Liver (tissue), 8 donors: ENCODE measurements at regions not wholly inside any gene's neighbourhood (a gene's known extent, or its start where the extent isn't known, plus 50 kb on each side); places are given as distances from the start of the nearest gene placed in this dataset.

Source experiments
- DNase-seq: peaks from one replicate; pipeline ENCODE4 v3.0.0-alpha.2; 2017; ENCODE audit warnings: low spot score
- H3K27ac ChIP-seq, 2 donors: one replicate each; pipeline ENCODE4 v1.7.0; 2013; ENCODE audit warnings: inconsistent platforms in 2 of 2, low read length in 2 of 2, control low read depth in 1 of 2, low read depth in 1 of 2, mild to moderate bottlenecking in 1 of 2
- H3K27me3 ChIP-seq, 4 donors: one replicate each; pipeline versions ENCODE4 v1.6.1 to v1.7.0; 2013; ENCODE audit warnings: low read length in 3 of 4, inconsistent platforms in 1 of 4, mild to moderate bottlenecking in 1 of 4, moderate library complexity in 1 of 4; ENCODE audit not compliant: control insufficient read depth in 4 of 4, insufficient read depth in 4 of 4
- H3K36me3 ChIP-seq, 4 donors: one replicate each; pipeline versions ENCODE4 v1.6.1 to v1.7.0; 2013; ENCODE audit warnings: low read length in 3 of 4, mild to moderate bottlenecking in 3 of 4, low read depth in 1 of 4, moderate library complexity in 1 of 4; ENCODE audit not compliant: control insufficient read depth in 4 of 4, insufficient read depth in 3 of 4
- H3K4me1 ChIP-seq, 4 donors: one replicate each; pipeline versions ENCODE4 v1.6.1 to v1.7.0; 2013; ENCODE audit warnings: low read length in 3 of 4, mild to moderate bottlenecking in 3 of 4, moderate library complexity in 1 of 4; ENCODE audit not compliant: control insufficient read depth in 4 of 4, insufficient read depth in 4 of 4
- H3K4me3 ChIP-seq, 3 donors: one replicate each; pipeline versions ENCODE4 v1.6.1 to v1.7.0; 2013; ENCODE audit warnings: low read length in 3 of 3, control low read depth in 1 of 3, low read depth in 1 of 3, mild to moderate bottlenecking in 1 of 3
- H3K9ac ChIP-seq, 2 donors: one replicate each; pipeline ENCODE4 v1.7.0; 2013; ENCODE audit warnings: low read length in 2 of 2, mild to moderate bottlenecking in 2 of 2, moderate library complexity in 2 of 2, control low read depth in 1 of 2, low read depth in 1 of 2
- H3K9me3 ChIP-seq, 4 donors: one replicate each; pipeline versions ENCODE4 v1.6.1 to v1.7.0; 2013; ENCODE audit warnings: low read length in 3 of 4; ENCODE audit not compliant: control insufficient read depth in 4 of 4
- ATF3 ChIP-seq: IDR thresholded peaks from 2 replicates; pipeline ENCODE4 v1.6.1; 2016; ENCODE audit warnings: antibody characterized with exemption
- CTCF ChIP-seq: fragments of 150-350 bp; IDR thresholded peaks from 2 replicates; pipeline ENCODE4 v1.5.1; 2017; ENCODE audit warnings: improper control_type of control experiment, low read depth, low read length; ENCODE audit not compliant: missing input control
- EGR1 ChIP-seq, 2 donors: IDR thresholded peaks; 2 replicates each; pipeline ENCODE4 v1.6.1; 2016 to 2018; ENCODE audit warnings: antibody characterized with exemption in 2 of 2, low read depth in 2 of 2
- FOXA1 ChIP-seq: IDR thresholded peaks from 2 replicates; pipeline ENCODE4 v1.6.1; 2016; ENCODE audit warnings: antibody characterized with exemption
- FOXA2 ChIP-seq: IDR thresholded peaks from 2 replicates; pipeline ENCODE4 v1.6.1; 2016; ENCODE audit warnings: antibody characterized with exemption
- GABPA ChIP-seq, 2 donors: IDR thresholded peaks in 1 of 2; conservative IDR thresholded peaks in 1 of 2; 2 replicates each; pipeline ENCODE4 v1.6.1; 2016; ENCODE audit warnings: antibody characterized with exemption in 2 of 2, mild to moderate bottlenecking in 1 of 2, moderate library complexity in 1 of 2
- HNF4A ChIP-seq, 2 donors: conservative IDR thresholded peaks; 2 replicates each; pipeline ENCODE4 v1.6.1; 2016; ENCODE audit warnings: antibody characterized with exemption in 2 of 2, mild to moderate bottlenecking in 2 of 2
- HNF4G ChIP-seq: IDR thresholded peaks from 2 replicates; pipeline ENCODE4 v1.6.1; 2016; ENCODE audit warnings: antibody characterized with exemption
- JUND ChIP-seq, 2 donors: IDR thresholded peaks; 2 replicates each; pipeline ENCODE4 v1.6.1; 2016; ENCODE audit warnings: antibody characterized with exemption in 2 of 2
- NR2F2 ChIP-seq: IDR thresholded peaks from 2 replicates; pipeline ENCODE4 v1.6.1; 2016; ENCODE audit warnings: antibody characterized with exemption
- RAD21 ChIP-seq, 2 donors: IDR thresholded peaks; 2 replicates each; pipeline ENCODE4 v1.6.1; 2016; ENCODE audit warnings: antibody characterized with exemption in 2 of 2, mild to moderate bottlenecking in 2 of 2
- RXRA ChIP-seq, 2 donors: IDR thresholded peaks; 2 replicates each; pipeline ENCODE4 v1.6.1; 2017 to 2018; ENCODE audit warnings: antibody characterized with exemption in 2 of 2, mild to moderate bottlenecking in 1 of 2
- SP1 ChIP-seq: IDR thresholded peaks from 2 replicates; pipeline ENCODE4 v1.6.1; 2018; ENCODE audit warnings: antibody characterized with exemption, mild to moderate bottlenecking
- TAF1 ChIP-seq: conservative IDR thresholded peaks from 2 replicates; pipeline ENCODE4 v1.6.1; 2016; ENCODE audit warnings: antibody characterized with exemption, mild to moderate bottlenecking
- YY1 ChIP-seq: IDR thresholded peaks from 2 replicates; pipeline ENCODE4 v1.6.1; 2016; ENCODE audit warnings: antibody characterized with exemption, mild to moderate bottlenecking
- WGBS: extraction: QIAGEN DNeasy Blood & Tissue Kit; methylation state at CpG from one replicate; pipeline ENCODE4 v1.1.7; 2013; 5-methylcytosine and 5-hydroxymethylcytosine counted together
- TF ChIP-seq, protein P1 (sequence below): IDR thresholded peaks from 2 replicates; pipeline ENCODE4 v1.6.1; 2016; ENCODE audit warnings: antibody characterized with exemption, mild to moderate bottlenecking
- TF ChIP-seq, protein P2 (sequence below): IDR thresholded peaks from 2 replicates; pipeline ENCODE4 v1.6.1; 2016; ENCODE audit warnings: antibody characterized with exemption
- TF ChIP-seq, protein P3 (sequence below): IDR thresholded peaks from 2 replicates; pipeline ENCODE4 v1.6.1; 2016; ENCODE audit warnings: antibody characterized with exemption
- donor health status: healthy.
- donor health status: healthy.
- donor health status: healthy.
- donor health status: healthy.
- donor health status: healthy.

GRCh38 chr14:79997509-79998208 lies 213.6 kb downstream of the DIO2 start:
- Histone ChIP-seq H3K27me3 (peaks cover 0 to 2% (median 0%) of the 10 kb centered on the region in 4 donors), H3K4me1 (peaks cover 0 to 2% (median under 1%) of the 10 kb centered on the region in 4 donors), H3K9me3 (no peaks in the 10 kb centered on the region), H3K27ac (no peak overlapping the region), H3K36me3 (no peaks in the 10 kb centered on the region), H3K4me3 (no peak overlapping the region), H3K9ac (no peak overlapping the region)
- TF ChIP-seq, protein P1, sequence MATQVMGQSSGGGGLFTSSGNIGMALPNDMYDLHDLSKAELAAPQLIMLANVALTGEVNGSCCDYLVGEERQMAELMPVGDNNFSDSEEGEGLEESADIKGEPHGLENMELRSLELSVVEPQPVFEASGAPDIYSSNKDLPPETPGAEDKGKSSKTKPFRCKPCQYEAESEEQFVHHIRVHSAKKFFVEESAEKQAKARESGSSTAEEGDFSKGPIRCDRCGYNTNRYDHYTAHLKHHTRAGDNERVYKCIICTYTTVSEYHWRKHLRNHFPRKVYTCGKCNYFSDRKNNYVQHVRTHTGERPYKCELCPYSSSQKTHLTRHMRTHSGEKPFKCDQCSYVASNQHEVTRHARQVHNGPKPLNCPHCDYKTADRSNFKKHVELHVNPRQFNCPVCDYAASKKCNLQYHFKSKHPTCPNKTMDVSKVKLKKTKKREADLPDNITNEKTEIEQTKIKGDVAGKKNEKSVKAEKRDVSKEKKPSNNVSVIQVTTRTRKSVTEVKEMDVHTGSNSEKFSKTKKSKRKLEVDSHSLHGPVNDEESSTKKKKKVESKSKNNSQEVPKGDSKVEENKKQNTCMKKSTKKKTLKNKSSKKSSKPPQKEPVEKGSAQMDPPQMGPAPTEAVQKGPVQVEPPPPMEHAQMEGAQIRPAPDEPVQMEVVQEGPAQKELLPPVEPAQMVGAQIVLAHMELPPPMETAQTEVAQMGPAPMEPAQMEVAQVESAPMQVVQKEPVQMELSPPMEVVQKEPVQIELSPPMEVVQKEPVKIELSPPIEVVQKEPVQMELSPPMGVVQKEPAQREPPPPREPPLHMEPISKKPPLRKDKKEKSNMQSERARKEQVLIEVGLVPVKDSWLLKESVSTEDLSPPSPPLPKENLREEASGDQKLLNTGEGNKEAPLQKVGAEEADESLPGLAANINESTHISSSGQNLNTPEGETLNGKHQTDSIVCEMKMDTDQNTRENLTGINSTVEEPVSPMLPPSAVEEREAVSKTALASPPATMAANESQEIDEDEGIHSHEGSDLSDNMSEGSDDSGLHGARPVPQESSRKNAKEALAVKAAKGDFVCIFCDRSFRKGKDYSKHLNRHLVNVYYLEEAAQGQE, result no peak
- TF ChIP-seq, protein P2, sequence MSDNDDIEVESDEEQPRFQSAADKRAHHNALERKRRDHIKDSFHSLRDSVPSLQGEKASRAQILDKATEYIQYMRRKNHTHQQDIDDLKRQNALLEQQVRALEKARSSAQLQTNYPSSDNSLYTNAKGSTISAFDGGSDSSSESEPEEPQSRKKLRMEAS, result no peak
- no peak for TF ChIP-seq SP1
- no peak for TF ChIP-seq TAF1
- no peak for TF ChIP-seq FOXA1
- TF ChIP-seq ATF3, result no peak
- no peak for TF ChIP-seq GABPA (IDR thresholded peaks at IDR 0.05 in 1 of 2, conservative IDR thresholded peaks at IDR 0.05 in 1 of 2)
- no peak for TF ChIP-seq HNF4G
- no peak for TF ChIP-seq RAD21 (IDR thresholded peaks at IDR 0.05)
- no peak for TF ChIP-seq RXRA (IDR thresholded peaks at IDR 0.05)
- no peak for TF ChIP-seq FOXA2
- no peak for TF ChIP-seq NR2F2
- no peak for TF ChIP-seq JUND (IDR thresholded peaks at IDR 0.05)
- TF ChIP-seq, protein P3, sequence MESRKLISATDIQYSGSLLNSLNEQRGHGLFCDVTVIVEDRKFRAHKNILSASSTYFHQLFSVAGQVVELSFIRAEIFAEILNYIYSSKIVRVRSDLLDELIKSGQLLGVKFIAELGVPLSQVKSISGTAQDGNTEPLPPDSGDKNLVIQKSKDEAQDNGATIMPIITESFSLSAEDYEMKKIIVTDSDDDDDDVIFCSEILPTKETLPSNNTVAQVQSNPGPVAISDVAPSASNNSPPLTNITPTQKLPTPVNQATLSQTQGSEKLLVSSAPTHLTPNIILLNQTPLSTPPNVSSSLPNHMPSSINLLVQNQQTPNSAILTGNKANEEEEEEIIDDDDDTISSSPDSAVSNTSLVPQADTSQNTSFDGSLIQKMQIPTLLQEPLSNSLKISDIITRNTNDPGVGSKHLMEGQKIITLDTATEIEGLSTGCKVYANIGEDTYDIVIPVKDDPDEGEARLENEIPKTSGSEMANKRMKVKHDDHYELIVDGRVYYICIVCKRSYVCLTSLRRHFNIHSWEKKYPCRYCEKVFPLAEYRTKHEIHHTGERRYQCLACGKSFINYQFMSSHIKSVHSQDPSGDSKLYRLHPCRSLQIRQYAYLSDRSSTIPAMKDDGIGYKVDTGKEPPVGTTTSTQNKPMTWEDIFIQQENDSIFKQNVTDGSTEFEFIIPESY, result no peak
- no peak for TF ChIP-seq YY1
- TF ChIP-seq HNF4A (conservative IDR thresholded peaks at IDR 0.05), result no peak
- no peak for TF ChIP-seq EGR1 (IDR thresholded peaks at IDR 0.05; ENCODE audit: low read depth in 2 of 2)
- no peak for TF ChIP-seq CTCF
- WGBS, result 52% methylated on average over 4 of the region's 4 CpGs
- no peak for DNase-seq
